ENCODE measurements at regions not wholly inside any gene's neighbourhood (a gene's known extent, or its start where the extent isn't known, plus 50 kb on each side); places are given as distances from the start of the nearest gene placed in this dataset.
"Not testable (repeated sequence)": the region's sequence is repeated elsewhere in the genome, so short reads cannot be mapped to it uniquely, and the experiment has no call there.

DNA sequence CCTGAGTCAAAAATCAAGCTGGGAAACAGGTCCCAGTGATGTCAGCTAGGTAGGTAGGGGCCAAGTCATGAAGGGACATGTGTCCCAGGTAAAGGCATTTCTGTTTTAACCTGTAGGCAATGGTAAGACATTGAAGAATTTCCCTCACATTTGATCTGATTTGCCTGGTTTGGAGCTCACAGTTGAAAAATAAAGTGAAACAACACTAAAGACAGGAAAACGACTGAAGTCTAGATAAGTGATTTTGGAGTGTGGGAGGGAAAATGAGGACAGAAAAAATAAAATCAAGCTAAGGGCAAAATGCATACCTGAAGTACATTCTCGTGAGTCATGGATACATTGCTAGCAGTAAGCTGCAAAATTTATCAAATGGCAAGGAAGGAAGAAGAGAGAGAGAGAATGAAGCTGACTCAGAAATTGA is 169.9 kb downstream of the SKIDA1 start:
- no peak for DNase-seq (ENCODE audit: low read depth, low spot score)
- Histone ChIP-seq H3K27me3 (ENCODE audit: control insufficient read depth, insufficient read depth, low read length) (no peaks in the 10 kb centered on the region), H3K9me3 (ENCODE audit: control insufficient read depth, insufficient read depth, low read length) (no peaks in the 10 kb centered on the region), H3K27ac (ENCODE audit: low read depth, low read length) (no peak overlapping the region), H3K4me3 (ENCODE audit: low read depth, low read length) (no peak overlapping the region)
- TF ChIP-seq, protein P1, sequence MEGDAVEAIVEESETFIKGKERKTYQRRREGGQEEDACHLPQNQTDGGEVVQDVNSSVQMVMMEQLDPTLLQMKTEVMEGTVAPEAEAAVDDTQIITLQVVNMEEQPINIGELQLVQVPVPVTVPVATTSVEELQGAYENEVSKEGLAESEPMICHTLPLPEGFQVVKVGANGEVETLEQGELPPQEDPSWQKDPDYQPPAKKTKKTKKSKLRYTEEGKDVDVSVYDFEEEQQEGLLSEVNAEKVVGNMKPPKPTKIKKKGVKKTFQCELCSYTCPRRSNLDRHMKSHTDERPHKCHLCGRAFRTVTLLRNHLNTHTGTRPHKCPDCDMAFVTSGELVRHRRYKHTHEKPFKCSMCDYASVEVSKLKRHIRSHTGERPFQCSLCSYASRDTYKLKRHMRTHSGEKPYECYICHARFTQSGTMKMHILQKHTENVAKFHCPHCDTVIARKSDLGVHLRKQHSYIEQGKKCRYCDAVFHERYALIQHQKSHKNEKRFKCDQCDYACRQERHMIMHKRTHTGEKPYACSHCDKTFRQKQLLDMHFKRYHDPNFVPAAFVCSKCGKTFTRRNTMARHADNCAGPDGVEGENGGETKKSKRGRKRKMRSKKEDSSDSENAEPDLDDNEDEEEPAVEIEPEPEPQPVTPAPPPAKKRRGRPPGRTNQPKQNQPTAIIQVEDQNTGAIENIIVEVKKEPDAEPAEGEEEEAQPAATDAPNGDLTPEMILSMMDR (IDR thresholded peaks at IDR 0.05; ENCODE audit: low read depth, low read length) = no peak
- ChIA-PET CTCF (no interaction called here), POLR2A (no interaction called here)

DNA sequence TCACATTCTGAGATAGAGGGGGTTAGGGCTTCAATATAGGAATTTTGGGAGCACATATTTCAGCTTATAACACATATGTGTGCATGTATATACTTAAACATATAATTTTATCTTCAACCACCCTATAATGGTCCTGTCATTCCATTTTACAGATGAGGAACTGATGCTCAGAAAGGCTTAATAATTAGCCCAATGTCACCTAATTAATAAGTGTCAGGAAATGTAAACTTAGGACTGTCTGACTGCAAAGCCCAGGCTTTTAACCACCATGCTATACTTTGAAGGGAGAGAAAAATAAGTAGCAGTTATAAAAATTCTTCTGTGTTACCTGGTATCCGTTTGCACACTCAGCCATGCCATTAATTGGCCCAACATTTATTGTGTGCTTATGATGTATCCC is 172.6 kb downstream of the SKIDA1 start:
- Histone ChIP-seq H3K4me3 (ENCODE audit: low read depth, low read length) (no peak overlapping the region), H3K27me3 (ENCODE audit: control insufficient read depth, insufficient read depth, low read length) (no peaks in the 10 kb centered on the region), H3K9me3 (ENCODE audit: control insufficient read depth, insufficient read depth, low read length) (no peaks in the 10 kb centered on the region), H3K27ac (ENCODE audit: low read depth, low read length) (no peak overlapping the region)
- ChIA-PET POLR2A (no interaction called here), CTCF (no interaction called here)
- no peak for DNase-seq (ENCODE audit: low read depth, low spot score)
- TF ChIP-seq, protein P1 (IDR thresholded peaks at IDR 0.05; ENCODE audit: low read depth, low read length) = no peak

DNA sequence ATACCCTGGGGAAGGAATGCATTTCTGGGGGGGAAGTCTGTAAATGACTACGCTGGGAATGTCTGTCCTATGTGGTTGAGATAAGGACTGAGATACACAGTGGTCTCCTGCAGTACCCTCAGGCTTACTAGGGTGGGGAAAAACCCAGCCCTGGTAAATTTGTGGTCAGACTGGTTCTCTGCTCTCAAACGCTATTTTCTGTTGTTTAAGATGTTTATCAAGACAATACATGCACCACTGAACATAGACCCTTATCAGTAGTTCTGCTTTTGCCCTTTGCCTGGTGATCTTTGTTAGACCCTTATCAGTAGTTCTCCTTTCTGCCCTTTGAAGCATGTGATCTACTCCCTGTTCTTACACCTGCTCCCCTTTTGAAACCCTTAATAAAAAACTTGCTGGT is 173.9 kb downstream of the SKIDA1 start:
- POLR2A ChIA-PET = not testable (repeated sequence)

DNA sequence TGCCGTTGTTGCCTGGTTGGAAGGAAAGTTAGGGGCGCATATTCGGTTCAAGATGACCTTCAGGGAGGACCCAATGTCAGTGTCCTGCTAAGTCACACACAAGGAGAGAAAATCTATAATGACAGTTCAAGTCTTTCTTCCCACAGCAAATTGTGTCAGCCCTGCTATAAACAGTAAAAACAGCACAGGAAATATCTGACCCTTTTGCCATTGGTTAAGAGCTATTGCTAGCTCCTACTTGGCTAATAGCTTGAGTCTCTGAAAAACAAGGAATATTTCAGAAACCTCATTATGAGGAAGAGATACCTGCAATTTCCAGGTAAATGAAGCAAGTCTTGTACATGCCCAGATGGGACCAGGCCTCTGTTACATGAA is 175.6 kb downstream of the SKIDA1 start:
- TF ChIP-seq, protein P1 (IDR thresholded peaks at IDR 0.05; ENCODE audit: low read depth, low read length) = no peak

More for the DNA sequence above, 173.9 kb downstream of the SKIDA1 start:
- DNase-seq (ENCODE audit: low read depth, low spot score); H3K27me3 ChIP-seq (ENCODE audit: control insufficient read depth, insufficient read depth, low read length); H3K27ac ChIP-seq (ENCODE audit: low read depth, low read length); H3K4me3 ChIP-seq (ENCODE audit: low read depth, low read length); H3K9me3 ChIP-seq (ENCODE audit: control insufficient read depth, insufficient read depth, low read length): not testable (repeated sequence)
- CTCF ChIA-PET = interaction anchor here (0.6 kb wide), 1 partner anchor 600 kb away, joined by 3 read pairs; no protein-coding TSS in a partner anchor

DNA sequence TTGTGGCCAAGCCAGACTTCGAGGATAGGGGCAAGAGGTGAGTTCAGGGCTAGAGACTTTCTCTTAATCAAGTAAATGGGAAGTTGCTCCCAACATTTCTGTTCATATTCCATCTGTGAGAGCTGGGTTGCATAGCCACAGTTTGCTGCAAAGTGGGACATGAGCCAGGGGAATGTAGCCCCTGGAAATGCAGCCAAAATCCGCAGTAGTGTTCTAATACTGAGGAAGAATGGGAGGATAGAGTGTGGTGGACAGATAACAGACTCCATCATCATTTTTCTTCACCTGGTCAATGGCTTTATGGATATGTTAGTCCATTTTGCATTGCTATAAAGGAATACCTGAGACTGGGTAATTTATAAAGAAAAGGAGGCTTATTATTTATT is 177.7 kb downstream of the SKIDA1 start:
- TF ChIP-seq, protein P1 (IDR thresholded peaks at IDR 0.05; ENCODE audit: low read depth, low read length) = no peak
- Histone ChIP-seq H3K27ac (ENCODE audit: low read depth, low read length) (no peak overlapping the region), H3K27me3 (ENCODE audit: control insufficient read depth, insufficient read depth, low read length) (no peaks in the 10 kb centered on the region), H3K4me3 (ENCODE audit: low read depth, low read length) (no peak overlapping the region), H3K9me3 (ENCODE audit: control insufficient read depth, insufficient read depth, low read length) (no peaks in the 10 kb centered on the region)
- ChIA-PET CTCF (no interaction called here), POLR2A (no interaction called here)
- DNase-seq (ENCODE audit: low read depth, low spot score) = no peak

More for the DNA sequence above, 175.6 kb downstream of the SKIDA1 start:
- DNase-seq (ENCODE audit: low read depth, low spot score) = no peak
- Histone ChIP-seq H3K4me3 (ENCODE audit: low read depth, low read length) (no peak overlapping the region), H3K27ac (ENCODE audit: low read depth, low read length) (peak overlapping the region; percentile 42), H3K9me3 (ENCODE audit: control insufficient read depth, insufficient read depth, low read length) (no peaks in the 10 kb centered on the region), H3K27me3 (ENCODE audit: control insufficient read depth, insufficient read depth, low read length) (no peaks in the 10 kb centered on the region)
- ChIA-PET CTCF (interaction anchor here (0.7 kb wide), 1 partner anchor 88 kb away, joined by 3 read pairs; no protein-coding TSS in a partner anchor), POLR2A (interaction anchor here (1.0 to 1.6 kb wide), 2 partner anchors 20 to 50 kb away, joined by 3 read pairs; no protein-coding TSS in a partner anchor)

All from AG04450 (cell line).